ENCODE measurements at regions not wholly inside any gene's neighbourhood (a gene's known extent, or its start where the extent isn't known, plus 50 kb on each side); places are given as distances from the start of the nearest gene placed in this dataset.

DNA sequence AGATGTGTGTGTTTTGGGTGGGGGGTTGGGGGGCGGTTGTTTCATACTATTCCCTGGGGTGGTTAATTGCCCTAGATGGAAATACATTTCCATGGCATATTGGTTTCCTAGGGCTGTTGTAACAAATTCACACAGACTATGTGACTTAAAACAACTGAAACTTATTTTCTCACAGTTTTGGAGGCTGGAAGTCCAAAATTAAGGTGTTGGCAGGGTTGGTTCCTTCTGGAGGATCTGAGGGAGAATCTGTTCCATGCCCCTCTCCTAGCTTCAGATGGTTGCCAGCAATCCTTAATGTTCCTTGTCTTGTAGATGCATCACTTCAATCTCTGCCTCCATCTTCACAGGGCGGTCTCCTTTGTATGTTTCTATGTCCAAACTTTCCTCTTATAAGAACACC is 353.7 kb upstream of the ACTBL2 start:
- H3K27ac ChIP-seq (ENCODE audit: control insufficient read depth, insufficient read depth, low read length) = peak overlapping the region; percentile 90
- no peaks in the 10 kb centered on the region for H3K79me2 ChIP-seq (ENCODE audit: control insufficient read depth, insufficient read depth, low read length)
- H3K36me3 ChIP-seq (ENCODE audit: control insufficient read depth in 2 of 2, extremely low read depth in 1 of 2, insufficient read depth in 2 of 2, low read length in 2 of 2) = no peaks in the 10 kb centered on the region
- H3K4me3 ChIP-seq (ENCODE audit: control insufficient read depth in 2 of 3, extremely low read depth in 1 of 3, insufficient read depth in 2 of 3, low read depth in 1 of 3, low read length in 3 of 3) = no peak overlapping the region
- no peak overlapping the region for H3K9ac ChIP-seq (ENCODE audit: control insufficient read depth, extremely low read depth, insufficient read depth, low read length)
- H4K20me1 ChIP-seq (ENCODE audit: control insufficient read depth, extremely low read depth, insufficient read depth, low read length) = no peaks in the 10 kb centered on the region
- no peak overlapping the region for H2AFZ ChIP-seq (ENCODE audit: control insufficient read depth, low read length)
- no peaks in the 10 kb centered on the region for H3K27me3 ChIP-seq (ENCODE audit: control insufficient read depth, extremely low read depth, insufficient read depth, low read length)
- H3K9me1 ChIP-seq (ENCODE audit: control insufficient read depth, extremely low read depth, insufficient read depth, low read length) = no peaks in the 10 kb centered on the region
- no peak for TF ChIP-seq EZH2 (IDR thresholded peaks at IDR 0.05; ENCODE audit: low read length)
- TF ChIP-seq, protein P1, sequence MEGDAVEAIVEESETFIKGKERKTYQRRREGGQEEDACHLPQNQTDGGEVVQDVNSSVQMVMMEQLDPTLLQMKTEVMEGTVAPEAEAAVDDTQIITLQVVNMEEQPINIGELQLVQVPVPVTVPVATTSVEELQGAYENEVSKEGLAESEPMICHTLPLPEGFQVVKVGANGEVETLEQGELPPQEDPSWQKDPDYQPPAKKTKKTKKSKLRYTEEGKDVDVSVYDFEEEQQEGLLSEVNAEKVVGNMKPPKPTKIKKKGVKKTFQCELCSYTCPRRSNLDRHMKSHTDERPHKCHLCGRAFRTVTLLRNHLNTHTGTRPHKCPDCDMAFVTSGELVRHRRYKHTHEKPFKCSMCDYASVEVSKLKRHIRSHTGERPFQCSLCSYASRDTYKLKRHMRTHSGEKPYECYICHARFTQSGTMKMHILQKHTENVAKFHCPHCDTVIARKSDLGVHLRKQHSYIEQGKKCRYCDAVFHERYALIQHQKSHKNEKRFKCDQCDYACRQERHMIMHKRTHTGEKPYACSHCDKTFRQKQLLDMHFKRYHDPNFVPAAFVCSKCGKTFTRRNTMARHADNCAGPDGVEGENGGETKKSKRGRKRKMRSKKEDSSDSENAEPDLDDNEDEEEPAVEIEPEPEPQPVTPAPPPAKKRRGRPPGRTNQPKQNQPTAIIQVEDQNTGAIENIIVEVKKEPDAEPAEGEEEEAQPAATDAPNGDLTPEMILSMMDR (optimal IDR thresholded peaks at IDR 0.05 in 1 of 3, IDR thresholded peaks at IDR 0.05 in 1 of 3, conservative IDR thresholded peaks at IDR 0.05 in 1 of 3; ENCODE audit: extremely low read depth in 1 of 3, insufficient read depth in 2 of 3, low read length in 3 of 3) = no peak
- DNase-seq (ENCODE audit: low read depth, low spot score) (no peak), FAIRE-seq (peak; percentile 23)
- H3K9me3 ChIP-seq (ENCODE audit: control insufficient read depth, low read depth, low read length) = no peaks in the 10 kb centered on the region
- dilution Hi-C loops (cut with MboI; ENCODE audit: extremely low pct_ligation_motif_present, low sequenced_read_pairs) = no loop called here
- H3K4me1 ChIP-seq (ENCODE audit: control insufficient read depth, extremely low read depth, insufficient read depth, low read length) = peaks cover 90% of the 10 kb centered on the region
- no peak overlapping the region for H3K4me2 ChIP-seq (ENCODE audit: control insufficient read depth, extremely low read depth, insufficient read depth, low read depth, low read length)

DNA sequence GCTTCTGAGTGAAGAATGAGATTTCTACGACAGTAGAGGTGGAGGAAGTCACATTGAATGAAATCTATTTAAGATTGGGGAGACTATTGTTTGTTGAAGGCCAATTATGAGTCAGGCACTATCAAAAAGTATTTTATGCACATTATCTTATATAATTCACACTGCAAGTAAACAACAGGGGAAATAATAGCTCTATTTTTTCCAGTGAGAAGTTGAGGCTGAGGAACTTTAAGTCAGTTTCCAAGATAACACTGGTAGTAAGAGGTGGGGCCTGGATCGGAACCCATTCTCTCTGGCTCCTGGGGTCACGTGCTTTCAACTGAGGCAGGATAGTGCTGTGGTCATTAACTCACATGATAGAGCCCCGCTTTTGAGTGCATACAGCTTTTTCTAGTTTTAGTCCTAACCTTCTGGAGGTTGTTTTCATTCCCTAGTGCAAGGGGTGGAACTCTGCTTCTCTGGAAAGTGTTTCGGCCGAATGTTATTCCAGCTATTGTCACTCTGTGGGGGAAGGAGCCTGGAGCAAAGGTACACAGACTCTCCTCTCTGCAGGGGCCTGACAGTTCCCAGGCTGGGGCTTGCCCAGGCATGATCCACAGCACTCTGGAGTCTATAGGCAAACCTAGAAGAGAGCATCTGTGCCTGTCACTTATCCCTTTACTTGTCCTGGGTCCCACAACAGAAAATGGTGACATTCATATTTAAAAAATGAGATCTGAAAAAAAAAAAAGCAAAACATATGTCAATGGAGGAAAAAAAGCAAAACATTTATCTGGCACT is 352.4 kb upstream of the ACTBL2 start:
- H3K4me1 ChIP-seq (ENCODE audit: control insufficient read depth, extremely low read depth, insufficient read depth, low read length) = peaks cover 77% of the 10 kb centered on the region
- H3K9ac ChIP-seq (ENCODE audit: control insufficient read depth, extremely low read depth, insufficient read depth, low read length) = peak overlapping the region; percentile 63
- H2AFZ ChIP-seq (ENCODE audit: control insufficient read depth, low read length) = no peak overlapping the region
- no peaks in the 10 kb centered on the region for H3K9me3 ChIP-seq (ENCODE audit: control insufficient read depth, low read depth, low read length)
- no peaks in the 10 kb centered on the region for H3K79me2 ChIP-seq (ENCODE audit: control insufficient read depth, insufficient read depth, low read length)
- TF ChIP-seq, protein P1 (optimal IDR thresholded peaks at IDR 0.05 in 1 of 3, IDR thresholded peaks at IDR 0.05 in 1 of 3, conservative IDR thresholded peaks at IDR 0.05 in 1 of 3; ENCODE audit: extremely low read depth in 1 of 3, insufficient read depth in 2 of 3, low read length in 3 of 3) = no peak
- no peak for TF ChIP-seq EZH2 (IDR thresholded peaks at IDR 0.05; ENCODE audit: low read length)
- H3K27me3 ChIP-seq (ENCODE audit: control insufficient read depth, extremely low read depth, insufficient read depth, low read length) = no peaks in the 10 kb centered on the region
- H4K20me1 ChIP-seq (ENCODE audit: control insufficient read depth, extremely low read depth, insufficient read depth, low read length) = no peaks in the 10 kb centered on the region
- H3K36me3 ChIP-seq (ENCODE audit: control insufficient read depth in 2 of 2, extremely low read depth in 1 of 2, insufficient read depth in 2 of 2, low read length in 2 of 2) = no peaks in the 10 kb centered on the region
- H3K4me2 ChIP-seq (ENCODE audit: control insufficient read depth, extremely low read depth, insufficient read depth, low read depth, low read length) = peak overlapping the region; percentile 69
- dilution Hi-C loops (cut with MboI; ENCODE audit: extremely low pct_ligation_motif_present, low sequenced_read_pairs) = no loop called here
- H3K27ac ChIP-seq (ENCODE audit: control insufficient read depth, insufficient read depth, low read length) = peak overlapping the region; percentile 90
- DNase-seq (ENCODE audit: low read depth, low spot score) (no peak), FAIRE-seq (peak; percentile 96)
- no peaks in the 10 kb centered on the region for H3K9me1 ChIP-seq (ENCODE audit: control insufficient read depth, extremely low read depth, insufficient read depth, low read length)
- no peak overlapping the region for H3K4me3 ChIP-seq (ENCODE audit: control insufficient read depth in 2 of 3, extremely low read depth in 1 of 3, insufficient read depth in 2 of 3, low read depth in 1 of 3, low read length in 3 of 3)
